Activated T-cell treated with anti-CD3 and anti-CD28 coated beads for 4 hours (primary cell): ENCODE measurements at regions not wholly inside any gene's neighbourhood (a gene's known extent, or its start where the extent isn't known, plus 50 kb on each side); places are given as distances from the start of the nearest gene placed in this dataset.

Source experiments
- DNase-seq: peaks from one replicate; pipeline ENCODE4 v3.0.0-alpha.2; 2020

DNA sequence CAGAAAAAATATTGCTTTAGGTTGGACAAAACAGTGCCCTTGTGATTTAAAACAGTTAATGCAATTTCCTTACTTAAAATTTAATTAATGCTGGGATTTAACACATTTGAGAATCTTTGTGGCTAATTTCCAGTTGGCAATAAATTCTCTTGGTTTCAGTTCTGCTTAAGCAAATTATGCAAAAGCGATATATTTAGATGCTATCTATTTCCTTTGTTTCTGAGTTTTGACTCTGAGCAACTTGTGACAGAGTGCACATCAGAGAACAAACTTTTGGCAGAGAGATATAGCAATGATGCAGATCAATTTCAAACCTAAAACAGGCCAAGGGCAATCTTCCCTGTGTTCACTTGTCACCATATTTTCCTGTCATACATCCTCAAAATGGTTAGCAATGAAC is 933.6 kb upstream of the ZWINT start:
- no peak for DNase-seq

DNA sequence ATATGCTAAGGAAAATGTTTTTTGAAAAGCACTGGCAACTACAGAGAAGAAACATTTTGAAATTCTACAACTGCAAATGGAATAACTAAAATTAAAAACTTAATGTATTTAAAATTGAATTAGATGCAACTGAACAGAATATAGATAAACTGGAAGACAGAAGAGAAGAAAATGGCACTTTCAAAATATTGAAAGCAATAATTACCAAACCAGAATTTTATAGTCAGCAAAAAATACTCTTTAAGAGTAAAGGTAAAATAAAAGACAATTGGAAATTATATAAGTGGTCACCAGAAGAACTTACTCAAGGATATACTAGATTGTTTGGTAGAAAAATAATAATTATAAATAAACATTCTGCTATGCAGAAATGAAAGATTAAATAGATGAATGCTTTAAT is 927.7 kb upstream of the ZWINT start:
- no peak for DNase-seq

DNA sequence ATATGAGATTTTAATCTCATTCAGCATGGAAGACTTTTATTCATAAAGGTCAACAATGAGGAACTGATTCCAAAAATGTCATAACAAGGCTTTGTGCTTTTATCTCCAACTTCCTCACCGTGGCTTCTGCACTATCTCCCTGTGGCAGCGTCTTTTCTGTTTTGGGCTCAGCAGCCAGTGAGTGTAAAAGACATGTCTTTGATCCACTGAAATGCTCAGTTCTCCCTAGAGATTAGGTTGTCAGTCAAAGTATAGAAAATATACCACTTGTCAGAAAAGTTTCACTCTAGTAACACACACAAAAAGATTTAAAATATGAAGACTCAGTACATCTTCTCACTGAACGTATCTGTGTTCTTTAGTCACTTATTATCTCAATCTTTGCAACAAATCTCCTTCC is 901.8 kb upstream of the ZWINT start:
- DNase-seq = no peak

DNA sequence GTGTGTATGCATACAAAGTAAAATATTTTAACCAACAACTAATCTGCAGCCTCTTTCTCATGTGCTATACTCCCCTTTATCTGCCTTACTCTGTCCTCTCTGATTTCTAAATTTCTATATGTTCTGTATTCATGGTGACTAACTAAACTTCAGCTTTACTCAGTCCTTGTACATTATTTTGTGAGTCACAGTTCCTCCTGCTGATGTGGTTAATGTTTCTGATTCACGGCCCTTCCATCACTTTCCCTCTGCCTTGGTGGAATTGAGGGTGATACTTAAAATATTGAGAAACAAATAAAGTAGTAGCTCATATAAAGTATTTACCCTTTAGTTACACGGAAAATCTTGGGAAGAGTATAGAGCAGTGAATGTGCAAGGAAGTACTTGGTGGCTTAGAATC is 899.1 kb upstream of the ZWINT start:
- no peak for DNase-seq

DNA sequence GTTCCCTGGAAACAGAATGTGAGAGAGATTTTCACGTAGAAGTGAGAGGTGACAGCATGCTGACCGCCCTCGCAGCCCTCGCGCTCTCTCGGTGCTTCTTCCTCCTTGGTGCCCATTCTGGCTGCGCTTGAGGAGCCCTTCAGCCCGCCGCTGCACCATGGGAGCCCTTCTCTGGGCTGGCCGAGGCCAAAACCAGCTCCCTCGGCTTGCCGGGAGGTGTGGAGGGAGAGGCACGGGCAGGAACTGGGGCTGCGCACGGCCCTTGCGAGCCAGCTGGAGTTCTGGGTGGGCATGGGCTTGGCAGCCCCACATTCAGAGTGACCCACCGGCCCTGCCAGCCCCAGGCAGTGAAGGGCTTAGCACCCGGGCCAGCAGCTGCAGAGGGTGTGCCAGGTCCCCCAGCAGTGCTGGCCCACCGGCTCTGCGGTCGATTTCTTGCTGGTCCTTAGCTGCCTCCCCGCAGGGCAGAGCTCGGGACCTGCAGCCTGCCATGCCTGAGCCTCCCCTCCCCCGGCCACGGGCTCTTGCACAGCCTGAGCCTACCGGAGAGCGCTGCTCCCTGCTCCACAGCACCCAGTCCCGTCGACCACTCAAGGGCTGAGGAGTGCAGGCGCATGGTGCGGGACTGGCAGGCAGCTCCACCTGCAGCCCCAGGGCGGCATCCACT is 888.7 kb upstream of the ZWINT start:
- no peak for DNase-seq

DNA sequence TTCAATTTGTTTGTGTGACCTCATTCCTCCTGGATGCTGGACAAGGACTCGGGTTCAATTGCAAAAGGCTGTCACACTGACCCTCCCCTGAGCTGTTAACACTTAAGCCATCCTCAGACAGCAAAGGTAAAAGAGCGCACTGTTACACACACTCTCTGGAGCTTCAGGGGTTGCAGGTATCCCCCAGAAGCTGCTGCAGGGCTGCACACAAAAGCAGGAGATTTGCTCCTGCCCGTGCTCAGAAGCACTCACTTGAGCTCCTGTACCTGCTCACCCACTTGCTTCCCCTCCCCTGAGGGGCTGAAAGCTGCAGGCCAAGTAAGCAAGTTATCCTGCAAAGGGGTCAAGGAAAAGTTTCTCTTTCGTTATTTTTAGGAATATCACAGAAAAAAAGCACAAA is 886.2 kb upstream of the ZWINT start:
- DNase-seq = no peak

DNA sequence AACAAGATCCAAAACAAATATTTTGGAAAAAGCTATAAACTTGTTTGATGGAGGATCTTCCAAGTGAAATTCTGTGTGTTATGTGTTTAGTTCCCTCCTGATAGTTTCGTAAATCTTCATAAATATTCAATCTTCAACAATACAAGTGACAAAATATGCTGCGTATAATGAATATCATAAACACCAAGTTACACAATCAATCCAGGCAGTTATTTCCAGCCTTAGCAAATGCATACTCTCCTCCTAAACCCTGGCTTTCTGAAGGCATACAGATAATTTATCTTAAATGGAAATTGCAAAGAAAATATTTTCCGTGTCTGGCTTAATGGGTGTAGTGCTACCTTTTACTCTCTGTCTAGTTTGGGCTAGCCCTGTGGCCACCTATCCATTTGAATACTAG is 864.9 kb upstream of the ZWINT start:
- DNase-seq = no peak

DNA sequence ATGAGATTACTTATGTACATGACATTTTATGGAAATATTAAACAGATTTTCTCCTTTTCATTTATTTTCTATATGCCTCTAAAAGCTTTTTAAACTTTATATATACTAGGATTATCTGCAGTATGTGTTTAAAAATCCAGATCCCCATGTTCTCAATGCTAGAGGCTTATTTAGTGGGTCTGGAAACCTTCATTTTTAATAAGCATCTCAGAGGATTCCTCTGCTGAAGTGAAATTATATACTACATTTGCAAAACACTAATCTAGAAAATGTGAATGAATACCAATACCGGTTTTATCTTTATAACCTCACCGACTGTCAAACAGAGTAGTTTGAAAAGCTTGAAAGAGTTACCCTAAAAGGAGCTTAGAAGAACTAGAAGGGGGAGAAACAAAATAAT is 863.8 kb upstream of the ZWINT start:
- no peak for DNase-seq

DNA sequence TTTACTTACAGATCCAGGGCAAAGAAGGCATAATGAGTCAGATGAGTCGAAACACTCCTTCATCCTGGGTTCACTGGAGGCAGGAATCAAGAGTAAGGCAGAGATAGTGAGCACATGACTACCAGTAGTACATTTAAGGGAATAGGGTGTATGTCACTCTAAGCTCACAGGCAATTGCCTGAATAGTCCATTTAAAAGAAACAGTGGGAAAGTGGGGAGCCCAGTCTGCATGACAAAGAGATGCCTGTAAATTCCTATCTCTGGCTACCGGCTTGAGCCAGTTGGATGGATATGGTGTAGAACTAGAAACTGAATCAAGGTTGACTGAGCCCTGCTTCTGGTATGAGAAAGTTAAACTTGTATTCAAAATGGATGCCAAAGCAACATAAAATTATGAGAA is 861.5 kb upstream of the ZWINT start:
- no peak for DNase-seq

DNA sequence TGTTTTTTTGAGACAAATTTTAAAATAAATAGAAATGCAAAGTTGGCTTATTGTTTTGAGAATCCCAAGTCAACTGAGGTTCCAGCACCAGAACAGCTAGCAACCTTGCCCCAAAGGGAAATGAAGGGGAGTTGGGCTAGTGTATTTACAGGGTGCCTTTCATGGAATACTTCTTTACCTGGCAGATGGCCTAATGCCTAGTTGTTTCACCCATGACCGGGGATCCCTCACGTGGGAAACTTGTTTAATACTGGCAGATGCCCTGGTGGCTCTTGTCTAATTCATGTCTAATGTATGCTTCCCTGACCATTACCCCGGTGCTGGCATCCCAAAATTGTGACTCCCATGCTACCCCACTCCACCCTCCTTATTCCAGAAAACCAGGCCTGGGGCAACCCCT is 861.1 kb upstream of the ZWINT start:
- no peak for DNase-seq

DNA sequence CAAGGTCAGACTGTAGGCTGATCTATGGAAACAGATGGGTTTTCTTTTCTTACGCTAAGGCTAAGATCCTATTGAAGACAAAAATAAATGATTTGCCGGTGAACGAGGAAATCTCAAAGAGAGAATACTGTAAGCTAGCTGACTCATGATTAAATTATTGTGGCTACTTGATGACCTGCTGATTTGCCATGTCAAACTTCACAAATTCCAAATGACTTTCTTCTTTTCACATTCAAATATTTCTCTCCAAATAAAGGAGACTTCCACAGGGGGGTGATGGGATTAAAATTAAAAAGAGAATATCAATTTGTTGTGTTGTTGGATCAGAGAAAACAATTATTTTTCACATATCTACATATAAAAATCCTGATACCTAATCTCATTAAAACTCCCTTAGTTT is 860.6 kb upstream of the ZWINT start:
- no peak for DNase-seq

DNA sequence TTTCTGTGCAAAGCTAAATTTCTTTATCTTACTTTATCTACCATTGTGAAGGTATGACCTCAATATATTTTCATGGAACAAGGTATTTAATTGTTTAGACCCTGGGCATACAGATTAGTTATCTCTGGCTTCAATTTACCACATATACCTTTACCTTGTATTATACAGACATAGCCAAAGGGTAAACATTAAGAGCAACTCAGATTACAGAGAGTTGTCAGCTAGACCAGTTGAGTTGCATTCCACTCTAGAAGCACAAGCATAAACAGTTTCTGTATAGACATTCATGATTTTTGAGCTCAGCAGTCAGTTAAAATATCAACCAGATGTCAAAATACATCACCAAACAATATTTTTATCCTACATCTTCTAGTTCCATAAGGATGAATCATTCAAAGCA is 857.3 kb upstream of the ZWINT start:
- DNase-seq = no peak

DNA sequence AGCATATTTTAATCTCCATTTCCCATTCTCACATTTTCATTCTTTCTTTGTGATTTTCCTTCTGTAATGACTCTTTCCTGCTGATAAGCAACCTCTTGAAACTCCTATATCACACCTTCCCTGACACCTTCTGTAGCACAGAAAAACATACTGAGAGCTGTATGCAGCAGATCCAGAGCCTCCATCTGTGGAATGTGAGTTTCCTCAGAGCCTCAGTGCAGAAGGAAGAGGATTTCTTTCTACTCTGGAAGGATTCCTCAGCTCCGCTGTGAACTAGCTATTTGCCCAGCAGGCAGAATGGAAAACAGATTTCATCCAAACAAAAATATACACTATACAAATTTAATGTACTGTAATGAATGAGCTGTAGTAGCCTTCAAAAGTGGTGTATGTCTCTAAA is 841.3 kb upstream of the ZWINT start:
- no peak for DNase-seq

DNA sequence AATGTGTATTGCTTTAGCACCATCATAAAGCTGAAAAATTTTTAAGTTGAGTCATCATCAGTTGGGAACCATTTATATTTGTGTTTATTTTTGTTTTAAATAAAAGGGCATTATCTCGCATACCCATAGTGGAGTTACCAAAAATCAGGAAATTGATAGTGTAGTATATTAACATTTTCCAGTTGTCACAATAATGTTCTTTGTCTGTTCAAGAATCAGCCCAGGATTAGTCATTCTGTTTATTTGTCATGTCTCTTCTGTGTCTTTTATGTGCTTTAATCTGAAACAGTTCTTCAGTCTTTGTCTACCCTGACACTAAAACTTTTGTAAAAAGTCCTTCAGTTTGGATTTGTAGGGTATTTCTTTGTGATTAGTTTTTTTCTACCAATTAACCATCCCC is 827.8 kb upstream of the ZWINT start:
- no peak for DNase-seq

DNA sequence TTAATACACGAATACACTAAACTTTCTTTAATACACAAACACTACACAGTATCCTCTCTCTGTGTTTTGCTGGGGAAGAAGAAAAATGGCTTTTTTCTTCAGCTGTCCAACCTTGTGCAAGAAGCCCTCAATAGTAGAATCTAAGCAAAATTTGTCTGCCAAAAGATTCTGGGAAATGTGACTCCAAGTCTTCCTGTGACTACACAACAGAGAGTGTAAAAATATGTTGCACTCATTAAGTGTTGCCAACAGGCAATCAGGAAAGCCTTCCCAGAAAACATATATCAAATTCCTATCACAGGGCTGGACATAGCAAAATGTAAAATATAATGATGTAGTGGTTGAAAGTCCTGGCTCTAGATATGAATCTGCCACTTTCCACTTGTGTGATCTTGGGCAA is 825.1 kb upstream of the ZWINT start:
- DNase-seq = no peak

DNA sequence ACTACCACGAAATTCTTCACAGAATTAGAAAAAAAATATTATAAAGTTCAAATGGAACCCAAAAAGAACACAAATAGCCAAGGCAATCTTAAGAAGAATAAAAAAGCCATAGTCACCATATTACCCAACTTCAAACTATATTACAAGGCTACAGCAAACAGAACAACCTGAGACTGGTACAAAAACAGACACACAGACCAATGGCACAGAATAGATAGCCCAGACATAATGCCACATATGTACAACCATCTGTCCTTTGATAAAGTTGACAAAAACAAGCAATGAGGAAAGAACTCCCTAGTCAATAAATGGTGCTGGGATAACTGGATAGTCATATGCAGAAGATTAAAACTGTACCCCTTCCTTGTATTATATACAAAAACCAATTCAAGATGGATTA is 808.5 kb upstream of the ZWINT start:
- no peak for DNase-seq

DNA sequence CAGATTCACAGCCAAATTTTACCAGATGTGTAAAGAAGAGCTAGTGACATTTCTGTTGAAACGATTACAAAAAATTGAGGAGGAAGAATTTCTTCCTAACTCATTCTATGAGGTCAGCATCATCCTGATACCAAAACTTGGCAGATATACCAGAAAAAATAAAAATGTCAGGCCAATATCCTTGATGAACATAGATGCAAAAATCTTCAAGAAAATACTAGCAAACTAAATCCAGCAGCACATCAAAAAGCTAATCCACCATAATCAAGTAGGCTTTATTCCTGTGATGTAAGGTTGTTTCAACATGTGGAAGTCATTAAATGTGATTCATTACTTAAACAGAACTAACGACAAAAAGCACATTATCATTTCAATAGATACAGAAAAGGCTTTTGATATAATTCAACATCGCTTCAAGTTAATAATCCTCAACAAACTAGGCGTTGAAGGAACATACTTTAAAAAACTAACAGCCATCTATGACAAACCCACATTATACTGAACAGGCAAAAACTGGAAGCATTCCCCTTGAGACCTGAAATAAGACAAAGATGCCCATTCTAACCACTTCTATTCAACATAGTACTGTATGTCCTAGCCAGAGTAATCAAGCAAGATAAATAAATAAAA is 807.7 kb upstream of the ZWINT start:
- DNase-seq = no peak

DNA sequence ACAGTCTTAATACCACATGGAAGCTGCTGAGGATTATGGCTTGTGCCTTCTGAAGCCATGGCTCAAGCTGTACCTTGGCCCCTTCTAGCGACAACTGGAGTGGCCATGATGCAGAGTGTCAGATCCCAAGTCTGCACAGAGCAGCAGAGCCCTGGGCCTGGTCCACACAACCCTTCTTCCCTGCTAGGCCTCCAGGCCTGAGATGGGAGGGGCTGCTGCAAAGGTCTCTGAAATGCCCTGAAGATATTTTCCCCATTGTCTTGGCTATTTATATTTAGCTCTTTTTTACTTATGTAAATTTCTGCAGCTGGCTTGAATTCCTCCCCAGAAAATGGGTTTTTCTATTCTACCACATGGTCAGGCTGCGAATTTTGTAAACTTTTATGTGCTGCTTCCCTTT is 804.6 kb upstream of the ZWINT start:
- no peak for DNase-seq

DNA sequence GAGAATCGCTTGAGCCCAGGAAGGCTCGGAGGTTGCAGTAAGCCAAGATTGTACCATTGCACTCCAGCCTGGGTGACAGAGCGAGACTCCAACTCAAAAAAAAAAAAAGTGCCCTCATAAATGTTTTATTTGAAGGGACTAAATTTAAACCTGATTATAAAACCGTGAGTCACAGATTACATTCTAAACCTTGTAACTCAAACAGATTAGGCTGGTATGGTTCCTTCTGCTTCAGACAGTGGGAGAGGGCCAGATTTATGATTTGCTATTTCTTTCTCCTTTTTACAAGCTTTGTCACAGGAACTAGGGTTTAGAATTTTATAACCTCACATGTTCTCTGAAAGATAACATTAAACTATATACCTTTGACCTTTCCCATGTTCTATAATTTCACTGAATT is 801.2 kb upstream of the ZWINT start:
- no peak for DNase-seq

DNA sequence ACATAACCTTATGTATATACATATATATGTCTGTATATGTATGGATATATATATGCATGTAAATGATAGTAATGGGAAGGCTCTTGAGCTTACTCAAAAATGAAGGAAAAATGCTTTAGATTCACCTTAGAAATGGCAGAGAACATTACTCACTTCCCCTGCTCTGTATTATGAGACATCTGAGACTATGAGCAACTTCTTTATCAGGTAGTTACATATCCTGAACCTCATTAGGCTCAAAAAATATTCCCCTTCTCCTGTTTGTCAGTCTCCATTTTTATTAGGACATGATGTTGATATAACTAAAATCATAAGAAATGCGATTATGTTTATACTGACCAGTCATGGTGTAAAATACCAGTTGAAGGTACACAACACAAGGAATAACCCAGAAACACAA is 800.1 kb upstream of the ZWINT start:
- DNase-seq = no peak

DNA sequence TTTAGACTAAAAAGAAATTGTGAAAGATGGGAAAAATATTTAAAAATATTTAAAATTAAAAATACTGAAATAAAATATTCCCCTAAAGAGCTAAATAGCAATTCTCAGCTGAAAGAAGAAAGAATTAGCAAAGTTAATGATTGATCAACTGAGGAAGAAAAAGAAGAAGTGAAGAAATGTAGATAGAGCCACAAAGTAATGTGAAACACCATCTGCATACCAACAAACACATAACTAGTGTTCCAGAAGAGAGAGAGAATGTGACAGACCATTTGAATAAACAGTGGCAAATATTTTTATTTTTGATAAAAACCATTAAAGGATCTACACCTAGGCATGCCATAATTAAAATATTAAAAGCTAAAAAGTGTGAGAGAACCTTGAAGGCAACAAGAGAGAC is 784.5 kb upstream of the ZWINT start:
- no peak for DNase-seq

DNA sequence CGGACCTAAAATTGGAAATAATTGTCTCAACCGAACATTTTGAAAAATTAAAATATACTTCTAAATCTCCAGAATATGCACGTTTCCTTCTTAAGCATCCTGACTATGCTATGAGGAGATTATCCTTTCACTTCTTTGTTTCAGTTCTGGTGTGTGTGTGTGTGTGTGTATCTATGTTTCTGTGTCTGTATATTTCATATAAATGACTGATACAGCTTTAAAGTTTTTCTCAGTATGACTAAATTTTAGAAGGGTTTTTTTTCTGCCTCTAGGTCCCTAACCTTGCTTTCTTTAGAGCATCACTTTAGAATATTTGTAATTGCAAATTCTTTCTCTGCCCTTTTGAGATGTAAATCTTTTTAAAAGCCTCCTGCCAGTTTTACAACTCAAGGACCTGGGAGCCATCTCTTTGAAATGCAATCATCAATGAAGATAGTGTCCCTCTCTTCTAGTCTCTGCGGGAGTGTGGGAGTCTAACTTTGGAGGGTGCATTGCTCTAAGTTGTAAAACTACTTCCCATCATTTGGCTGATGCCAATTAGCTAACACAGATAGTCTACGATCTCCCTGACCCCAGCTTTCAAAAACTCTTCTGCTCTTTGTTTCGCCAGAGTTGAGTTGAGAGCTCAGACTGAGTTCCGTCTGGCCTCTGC is 782.0 kb upstream of the ZWINT start:
- DNase-seq = no peak

DNA sequence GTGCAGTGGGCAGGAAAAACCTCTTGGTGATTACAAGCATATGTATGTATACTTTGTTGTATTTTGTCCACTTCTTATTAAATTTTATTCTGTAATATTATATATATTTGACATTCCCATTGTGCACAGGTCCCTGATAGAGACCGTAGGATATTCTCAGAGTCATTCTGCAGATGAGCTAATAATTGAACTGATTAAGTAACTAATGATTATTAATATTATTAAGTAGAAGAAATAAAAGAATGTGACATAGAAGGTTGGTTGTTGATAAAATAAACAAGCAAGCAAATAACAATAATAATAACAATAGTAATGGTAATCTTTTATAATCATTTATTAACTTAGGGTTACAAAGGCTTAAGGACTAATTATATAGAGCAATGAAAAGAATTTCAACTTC is 780.6 kb upstream of the ZWINT start:
- DNase-seq = no peak

DNA sequence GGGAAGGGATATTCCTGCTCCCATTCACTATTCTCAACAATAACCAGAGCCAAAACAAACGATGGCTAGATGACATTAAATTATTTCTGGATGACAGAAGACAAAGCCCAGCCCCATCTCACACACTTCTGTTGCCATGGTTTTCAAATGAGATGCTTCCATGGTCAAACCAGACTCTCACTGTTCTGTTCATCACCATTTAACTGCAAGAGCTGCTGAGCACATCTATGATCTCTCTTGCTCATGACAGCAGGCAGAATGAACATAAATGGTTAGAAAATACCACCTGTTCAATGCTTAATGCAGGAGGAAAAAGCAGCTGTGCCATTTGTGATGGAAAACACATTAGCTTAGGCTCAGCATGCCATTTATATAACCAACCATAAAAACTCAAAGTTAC is 758.6 kb upstream of the ZWINT start:
- DNase-seq = no peak

DNA sequence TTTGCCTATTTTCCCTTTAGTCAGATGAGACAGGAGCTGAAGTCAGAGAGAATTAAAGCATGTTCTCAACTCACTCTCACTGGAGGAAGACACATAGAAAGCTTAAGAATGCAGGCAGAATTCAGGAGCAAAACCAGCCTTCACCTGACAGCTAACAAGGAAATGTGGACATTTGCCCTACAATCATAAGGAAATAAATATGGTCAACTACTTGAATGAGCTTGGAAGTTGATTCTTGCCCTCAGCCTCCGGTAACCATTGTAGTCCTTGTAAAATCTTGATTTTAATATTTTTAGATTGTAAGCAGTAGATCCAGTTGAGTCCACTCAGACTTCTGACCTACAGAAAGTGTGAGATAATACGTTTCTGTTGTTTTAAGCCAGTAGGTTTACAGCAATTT is 752.5 kb upstream of the ZWINT start:
- DNase-seq = no peak
